ENCODE measurements at regions not wholly inside any gene's neighbourhood (a gene's known extent, or its start where the extent isn't known, plus 50 kb on each side); places are given as distances from the start of the nearest gene placed in this dataset.

DNA sequence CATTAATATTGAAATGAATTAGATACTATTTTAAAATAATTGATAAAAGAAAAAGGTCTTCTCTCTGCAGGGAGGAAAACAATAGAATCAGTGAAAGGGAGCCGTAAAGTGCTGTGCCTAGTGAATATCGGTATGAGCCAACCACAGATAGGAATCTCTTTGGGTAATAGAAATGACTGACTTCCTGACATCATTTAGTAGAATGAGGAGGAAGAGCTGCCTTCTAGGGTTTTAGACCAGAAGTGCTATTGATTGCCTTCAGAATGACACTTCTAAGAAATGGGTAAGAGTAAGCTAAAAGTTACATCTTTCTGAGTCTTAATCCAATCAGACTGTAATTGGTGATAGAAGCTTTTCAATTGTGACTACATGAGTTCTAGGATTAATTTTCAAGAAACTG, 134.0 kb upstream of the MAP9 start:
- no peak for DNase-seq

- DNase-seq, result no peak
These were observed 132.8 kb upstream of the MAP9 start for GRCh38 chr4:155509555-155509954.

DNA sequence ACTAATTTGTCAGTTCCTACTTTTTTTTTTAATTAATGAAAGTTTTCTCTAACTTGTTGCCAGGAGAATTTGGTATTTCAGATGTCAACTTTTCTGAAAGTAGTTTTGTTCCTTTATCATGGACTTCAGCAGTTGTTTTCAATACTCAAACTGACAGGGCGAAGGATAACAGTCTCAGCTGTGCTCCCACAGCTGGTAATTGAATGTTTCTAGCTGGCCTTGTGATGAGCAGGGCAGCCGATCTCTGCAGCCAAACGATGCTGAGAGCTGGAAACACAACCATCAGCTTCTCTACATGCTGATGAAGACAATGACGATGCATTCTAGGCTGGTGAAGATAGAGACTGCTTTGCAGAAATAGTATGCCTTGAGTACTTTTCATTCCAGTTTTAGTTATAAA, 130.0 kb upstream of the MAP9 start:
- no peak for DNase-seq

DNA sequence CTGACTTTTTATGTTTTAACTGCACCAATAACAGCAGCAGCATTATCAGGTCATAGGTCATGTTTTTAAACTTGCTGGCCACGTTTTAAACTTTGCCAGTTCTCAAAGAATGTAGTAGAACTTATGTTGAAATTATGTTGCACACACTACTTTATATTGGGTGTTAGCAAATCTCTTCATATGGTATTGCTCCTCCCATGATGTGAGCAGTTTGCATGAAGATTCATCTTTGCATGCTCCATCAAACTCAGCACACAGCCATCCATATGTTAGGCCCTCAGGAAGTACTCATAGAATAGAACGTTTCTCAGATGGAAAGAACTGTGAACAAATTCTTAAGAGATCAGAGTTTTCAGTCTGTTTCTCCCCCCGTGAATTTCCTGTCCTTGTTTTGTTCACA, 128.6 kb upstream of the MAP9 start:
- no peak for DNase-seq

- no peak for DNase-seq
These were observed 120.5 kb upstream of the MAP9 start for GRCh38 chr4:155497306-155497705.

GRCh38 chr4:155496294-155496626, 119.5 kb upstream of the MAP9 start:
- DNase-seq, result no peak

DNA sequence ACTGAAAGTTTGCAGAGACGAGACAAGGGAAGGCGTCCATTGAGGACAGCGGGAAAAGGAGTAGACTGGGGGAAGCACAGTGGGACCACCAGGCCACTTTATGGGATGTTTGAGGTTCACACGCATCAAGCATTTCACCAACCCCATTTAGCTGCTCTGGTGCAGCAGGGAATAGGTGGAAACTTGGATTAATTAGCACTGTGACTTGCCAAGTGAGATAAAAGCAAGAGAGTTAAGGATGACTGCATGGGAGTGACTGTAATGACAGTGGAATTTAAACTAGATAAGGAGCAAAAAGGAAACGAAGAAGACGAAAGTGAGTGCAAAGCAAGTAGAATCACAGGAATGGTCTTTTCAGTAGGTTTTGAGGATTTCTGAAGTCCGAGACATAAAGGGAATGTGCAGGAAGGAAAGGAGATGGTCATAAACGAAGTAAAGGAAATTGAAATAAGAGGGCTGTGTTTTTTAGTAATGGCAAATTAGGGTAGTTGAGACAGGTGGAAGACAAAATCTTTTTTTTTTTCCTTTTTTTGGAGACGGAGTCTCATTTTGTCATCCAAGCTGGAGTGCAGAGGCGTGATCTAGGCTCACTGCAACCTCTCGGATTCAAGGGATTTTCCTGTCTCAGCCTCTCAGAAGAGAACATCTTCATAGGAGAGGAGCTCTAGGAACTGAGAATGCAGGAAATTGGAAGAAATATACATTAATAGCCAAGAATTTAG, 119.0 kb upstream of the MAP9 start:
- DNase-seq, result no peak

GRCh38 chr4:155494037-155494718, 117.4 kb upstream of the MAP9 start:
- no peak for DNase-seq

DNA sequence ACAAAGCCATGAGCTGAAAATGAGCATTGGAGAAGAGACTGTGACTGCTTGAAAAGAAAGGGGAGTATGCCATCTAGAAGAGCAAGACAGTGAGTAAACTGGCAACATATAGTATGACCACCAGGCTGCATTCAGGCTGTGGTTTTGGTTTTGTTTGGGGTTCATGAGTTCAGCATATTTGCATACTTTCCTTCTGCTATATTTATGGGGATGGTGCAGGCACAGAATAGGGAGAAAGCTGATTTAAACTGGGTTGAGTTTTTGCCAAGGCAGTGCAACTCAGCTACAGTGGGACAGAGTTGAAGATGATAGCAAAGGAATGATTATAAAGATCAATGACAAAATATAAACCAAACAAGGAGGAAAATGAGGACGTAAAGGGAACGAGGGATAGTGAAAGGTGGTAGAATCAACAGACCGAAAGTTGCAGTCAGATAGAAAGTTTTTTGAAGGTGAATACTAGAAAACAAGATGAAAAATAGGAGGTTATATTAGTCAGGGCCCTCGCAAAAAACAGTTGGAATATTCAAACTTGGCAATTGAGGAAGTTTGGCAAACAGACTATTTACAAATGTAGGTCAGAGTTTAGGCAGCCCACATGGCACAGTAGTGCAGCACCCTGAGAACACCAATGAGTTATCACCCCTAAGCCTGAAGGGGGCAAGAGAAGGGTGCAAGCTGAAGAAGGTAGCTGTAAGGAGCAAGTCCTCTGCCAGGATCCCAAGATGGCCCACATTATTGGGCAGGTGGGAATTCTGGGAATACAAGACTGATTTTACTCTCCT, 114.8 kb upstream of the MAP9 start:
- no peak for DNase-seq

- DNase-seq, result no peak
These were observed 112.5 kb upstream of the MAP9 start for GRCh38 chr4:155489271-155489670.

- DNase-seq, result no peak
These were observed 111.9 kb upstream of the MAP9 start for GRCh38 chr4:155488691-155489090.

GRCh38 chr4:155487210-155487609, 110.4 kb upstream of the MAP9 start:
- DNase-seq, result no peak

- DNase-seq, result no peak
These were observed 104.4 kb upstream of the MAP9 start for GRCh38 chr4:155481150-155481549.

DNA sequence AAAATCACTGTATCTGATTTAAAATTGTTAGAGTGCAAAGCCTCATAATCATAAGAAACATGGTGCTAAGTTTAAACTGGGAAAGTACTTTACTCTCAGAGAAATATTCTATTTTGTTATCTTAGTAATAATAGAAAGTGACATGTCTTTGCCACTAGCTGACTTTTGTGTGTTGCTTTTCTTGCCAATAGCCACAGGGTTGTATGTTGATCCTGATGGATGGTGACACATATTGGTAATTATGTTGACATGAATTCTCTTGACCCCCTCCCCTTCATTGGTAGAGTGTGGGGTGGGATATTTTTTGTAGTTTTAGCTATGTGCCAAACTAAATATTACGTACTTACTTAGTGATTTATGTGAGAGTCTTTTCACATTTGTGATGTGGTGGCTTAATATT, 103.1 kb upstream of the MAP9 start:
- DNase-seq, result no peak

DNA sequence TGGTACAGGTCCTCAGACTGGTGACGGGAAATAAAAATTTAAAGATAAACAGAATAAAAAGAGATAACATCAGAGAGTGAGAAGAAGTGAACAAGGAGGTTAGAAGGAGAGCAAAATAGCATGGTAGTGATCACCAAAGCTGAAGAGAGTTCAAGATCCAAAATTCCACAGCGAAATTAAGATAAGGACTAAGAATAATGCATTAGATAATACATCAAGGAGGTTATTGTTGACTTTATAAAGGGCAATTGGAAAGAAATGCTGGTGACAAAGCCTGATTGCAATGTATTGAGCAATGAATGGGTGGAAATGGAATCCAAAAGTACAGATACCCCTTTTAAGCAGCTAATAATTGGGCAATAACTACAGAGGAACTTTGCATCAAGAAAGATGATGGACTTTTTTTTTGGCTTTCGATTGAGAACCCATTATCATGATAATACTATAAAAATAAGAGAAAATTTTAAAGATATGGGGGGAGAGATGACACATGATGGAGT, 101.6 kb upstream of the MAP9 start:
- no peak for DNase-seq

DNA sequence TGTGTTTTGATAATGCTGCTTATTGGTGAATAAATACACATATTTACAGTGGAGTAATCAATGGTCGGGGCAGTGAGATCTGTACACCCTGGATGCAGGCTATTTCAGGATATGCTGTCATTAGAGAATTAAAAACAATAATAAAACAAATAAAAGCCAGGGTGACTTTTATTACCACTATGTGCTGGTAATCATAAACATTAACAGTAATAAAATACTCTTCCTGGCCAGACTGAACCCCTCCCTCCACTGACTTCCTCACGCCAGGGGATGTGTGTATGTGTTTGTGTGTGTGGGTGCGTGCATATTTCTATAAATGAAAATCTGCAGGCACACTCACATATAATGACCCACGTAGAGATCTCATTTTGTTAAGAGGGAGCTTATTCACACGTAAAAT, 98.0 kb upstream of the MAP9 start:
- DNase-seq, result no peak

GRCh38 chr4:155473420-155474095, 96.8 kb upstream of the MAP9 start:
- no peak for DNase-seq

- no peak for DNase-seq
These were observed 91.5 kb upstream of the MAP9 start for GRCh38 chr4:155468282-155468681.

DNA sequence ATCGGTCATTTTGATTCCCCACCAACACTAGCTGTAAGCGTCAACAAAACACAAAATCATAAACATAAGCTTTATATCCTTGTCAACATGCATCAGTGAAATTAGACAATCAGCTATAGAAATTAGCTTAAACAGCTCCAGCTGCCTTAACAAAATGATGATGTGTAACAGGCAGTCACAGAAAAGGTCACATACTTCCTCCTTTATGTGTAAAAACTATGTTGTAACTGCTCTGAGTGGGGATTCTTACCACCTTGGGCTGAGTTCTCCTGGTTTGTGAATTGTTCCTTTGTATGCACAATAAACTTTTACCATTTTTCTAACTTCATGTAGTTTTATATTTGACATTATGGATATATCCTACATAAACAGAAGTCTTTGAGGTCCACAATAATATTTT, 73.9 kb upstream of the MAP9 start:
- no peak for DNase-seq

GRCh38 chr4:155445306-155445705, 68.5 kb upstream of the MAP9 start:
- DNase-seq, result no peak

DNA sequence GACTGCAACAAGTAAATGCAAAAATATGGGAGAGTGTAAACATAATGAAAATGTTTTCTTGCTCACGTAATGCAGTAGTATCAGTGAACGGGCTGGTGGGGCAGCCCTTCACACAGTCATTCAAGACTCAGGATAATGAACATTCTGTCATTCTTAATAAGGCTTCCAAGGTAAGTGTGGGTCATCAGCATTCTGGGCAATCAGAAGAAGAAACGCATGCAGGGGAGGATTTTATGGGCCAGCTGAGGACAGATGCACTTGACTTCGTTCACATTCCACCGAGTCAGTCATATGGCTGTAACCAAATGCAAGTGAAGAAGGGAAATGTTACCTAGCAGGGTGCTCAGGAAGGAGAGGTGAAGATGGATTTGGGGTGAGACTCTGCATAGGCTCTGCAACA, 68.0 kb upstream of the MAP9 start:
- no peak for DNase-seq

DNA sequence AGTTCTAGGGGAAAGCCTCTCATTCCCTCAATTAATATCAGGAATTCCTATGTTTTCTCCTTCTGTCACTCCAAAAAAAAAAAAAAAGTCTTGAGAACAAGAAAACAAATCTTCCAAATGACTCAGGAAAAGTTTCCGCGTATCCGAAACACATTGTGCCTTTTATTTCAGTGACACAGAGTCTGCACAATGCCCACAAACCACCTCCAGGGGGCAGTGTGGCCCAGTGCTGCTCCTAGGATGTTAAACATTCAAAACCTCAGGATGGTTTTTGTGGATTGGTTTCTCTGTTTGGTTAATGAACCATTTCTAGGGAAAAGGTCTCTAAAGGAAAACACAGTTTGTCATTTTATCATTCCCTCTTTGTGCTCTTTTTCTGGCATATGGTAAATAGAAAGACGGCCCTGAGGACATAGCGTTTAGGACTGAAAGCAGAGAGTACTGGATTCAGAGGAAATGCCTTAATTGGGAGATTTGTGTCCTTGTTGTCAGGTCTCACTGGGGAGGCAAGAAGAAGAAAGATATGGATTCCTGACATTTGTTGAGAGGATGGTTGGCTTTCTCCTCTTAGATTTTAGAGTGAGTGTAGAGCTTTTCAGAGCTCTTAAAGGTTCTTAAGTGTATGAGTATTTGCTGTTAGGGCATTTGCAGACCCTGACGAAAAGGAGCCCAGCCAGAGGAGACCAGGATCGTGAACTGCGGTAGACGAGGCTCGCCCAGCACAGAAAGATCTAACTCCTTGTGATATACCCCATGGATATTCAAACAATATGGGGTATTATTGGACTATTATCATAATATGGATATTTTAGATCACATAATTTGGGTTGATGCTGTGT, 65.7 kb upstream of the MAP9 start:
- DNase-seq, result peak; percentile 2

DNA sequence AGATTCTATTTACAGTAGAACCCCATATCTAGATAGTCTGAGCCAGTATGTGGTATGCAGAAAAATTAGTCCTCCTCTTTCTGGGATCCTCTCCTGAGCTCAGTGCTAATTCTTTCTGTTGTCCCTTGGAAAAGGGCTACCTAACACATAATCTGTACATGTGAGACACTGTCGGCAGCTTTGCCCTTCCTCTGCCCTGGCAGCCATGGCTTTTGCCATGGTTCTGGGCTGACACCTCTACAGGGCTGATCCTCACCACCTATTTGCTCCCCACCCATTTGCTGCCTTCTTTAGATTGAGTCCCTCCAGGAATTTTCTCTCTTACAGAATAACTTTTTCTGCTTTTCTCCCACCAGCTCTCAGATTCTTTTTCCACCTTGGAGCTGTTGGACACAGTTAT, 64.7 kb upstream of the MAP9 start:
- DNase-seq, result no peak
